Fibroblast of lung (primary cell): ENCODE measurements at regions not wholly inside any gene's neighbourhood (a gene's known extent, or its start where the extent isn't known, plus 50 kb on each side); places are given as distances from the start of the nearest gene placed in this dataset.

Experiments used
- CTCF ChIP-seq, 2 donors: IDR thresholded peaks in 1 of 2; conservative IDR thresholded peaks in 1 of 2; 1 replicate in 1 of 2; 2 replicates in 1 of 2; pipeline ENCODE4 v1.5.1; 2011 to 2012; ENCODE audit warnings: low read length in 2 of 2, control low read depth in 1 of 2, inconsistent platforms in 1 of 2, low read depth in 1 of 2, mild to moderate bottlenecking in 1 of 2
- EZH2 ChIP-seq: IDR thresholded peaks from 2 replicates; pipeline ENCODE4 v1.5.1; 2012; ENCODE audit warnings: low read length, control low read depth, mild to moderate bottlenecking; ENCODE audit errors: missing control alignments

- TF ChIP-seq CTCF (conservative IDR thresholded peaks at IDR 0.05 in 1 of 2, IDR thresholded peaks at IDR 0.05 in 1 of 2; ENCODE audit: low read depth in 1 of 2, low read length in 2 of 2) (no peak), EZH2 (no peak)
Observed at GRCh38 chr2:106032676-106033075, 161.4 kb downstream of the UXS1 start.
